ENCODE measurements at regions not wholly inside any gene's neighbourhood (a gene's known extent, or its start where the extent isn't known, plus 50 kb on each side); places are given as distances from the start of the nearest gene placed in this dataset.

DNA sequence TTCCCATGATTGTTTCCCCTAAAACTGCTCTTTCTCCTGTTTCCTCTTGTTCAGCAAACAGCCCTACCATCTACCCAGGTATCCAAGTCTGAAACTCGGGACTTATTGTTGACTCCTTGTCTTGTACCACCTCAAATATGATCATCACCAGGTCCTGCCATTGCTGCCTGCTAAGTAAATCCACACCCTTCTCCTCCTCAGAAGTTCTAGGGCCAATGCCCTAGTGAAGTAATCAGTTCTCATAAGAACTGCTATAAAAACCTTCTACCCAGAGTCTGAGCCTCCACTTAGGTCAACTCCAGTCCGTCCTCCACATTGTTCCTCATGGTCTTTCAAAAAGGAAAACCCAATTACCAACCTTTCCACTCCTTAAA lies 77.0 kb upstream of the IL12A start:
- no peak for TF ChIP-seq EZH2 (IDR thresholded peaks at IDR 0.05)
- TF ChIP-seq CTCF (IDR thresholded peaks at IDR 0.05), result no peak
- TF ChIP-seq EZH2phosphoT487 (IDR thresholded peaks at IDR 0.05), result no peak
